Transverse colon (tissue), 4 donors: ENCODE measurements at regions not wholly inside any gene's neighbourhood (a gene's known extent, or its start where the extent isn't known, plus 50 kb on each side); places are given as distances from the start of the nearest gene placed in this dataset.

Source experiments
- DNase-seq: peaks from one replicate; pipeline ENCODE4 v3.0.0-alpha.2; 2019
- H3K27ac ChIP-seq, 4 donors: fragments of 200-600 bp; sonication (generic); 2 replicates each; pipeline ENCODE4 v1.5.1; 2016 to 2018; ENCODE audit warnings: inconsistent platforms in 4 of 4
- H3K27me3 ChIP-seq: fragments of 200-600 bp; sonication (generic); 2 replicates; pipeline ENCODE4 v1.5.1; 2017; ENCODE audit warnings: inconsistent platforms
- H3K36me3 ChIP-seq, 4 donors: fragments of 200-600 bp; sonication (generic); 2 replicates each; pipeline ENCODE4 v1.5.1; 2017 to 2019; ENCODE audit warnings: inconsistent platforms in 4 of 4
- H3K4me1 ChIP-seq, 4 donors: fragments of 200-600 bp; sonication (generic); 2 replicates each; pipeline ENCODE4 v1.5.1; 2017 to 2020; ENCODE audit warnings: inconsistent platforms in 4 of 4
- H3K4me3 ChIP-seq, 4 donors: fragments of 200-600 bp; sonication (generic); 1 replicate in 1 of 4; 2 replicates in 3 of 4; pipeline versions ENCODE4 v1.5.1 to v1.6.1; 2017 to 2019; ENCODE audit warnings: inconsistent platforms in 4 of 4
- H3K9me3 ChIP-seq, 2 donors: fragments of 200-600 bp; sonication (generic); 2 replicates each; pipeline ENCODE4 v1.5.1; 2017 to 2019; ENCODE audit warnings: inconsistent platforms in 2 of 2
- EP300 ChIP-seq: sonication (generic); formaldehyde crosslinking; IDR thresholded peaks from one replicate; pipeline ENCODE4 v1.6.1; 2017; ENCODE audit warnings: antibody characterized with exemption, low read depth
- POLR2A ChIP-seq: fragments of 450-650 bp; IDR thresholded peaks from one replicate; pipeline ENCODE4 v1.6.1; 2016; ENCODE audit warnings: antibody characterized with exemption, mild to moderate bottlenecking, moderate library complexity
- POLR2AphosphoS5 ChIP-seq, 3 donors: sonication (generic); formaldehyde crosslinking; IDR thresholded peaks; one replicate each; pipeline ENCODE4 v1.6.1; 2016; ENCODE audit warnings: antibody characterized with exemption in 3 of 3
- WGBS, 2 donors: methylation state at CpG; one replicate each; pipeline ENCODE4 v1.1.5; 2018; ENCODE audit warnings: low coverage in 1 of 2; 5-methylcytosine and 5-hydroxymethylcytosine counted together
- in situ Hi-C, 4 donors: fragments of 200-750 bp; cut with MboI; loops; one replicate each; pipeline versions ENCODE4 v1.15.0 to v1.15.1; 2017; ENCODE audit warnings: low sequenced_read_pairs in 3 of 4, low pct_ligation_motif_present in 1 of 4, low pct_unique_long_range_greater_than_20kb in 1 of 4
- intact Hi-C: fragments of 100-400 bp; cut with DNase I; formaldehyde crosslinking; loops from one replicate; pipeline ENCODE4 v1.15.1; 2023; ENCODE audit warnings: low total_unique reads
- TF ChIP-seq, protein P1 (sequence below), 5 experiments: fragments of 200-600 bp in 3 of 5; fragments of 450-650 bp in 2 of 5; sonication (generic) in 3 of 5; IDR thresholded peaks; 1 replicate in 2 of 5; 2 replicates in 3 of 5; pipeline ENCODE4 v1.5.1; 2016 to 2017; ENCODE audit warnings: antibody characterized with exemption in 5 of 5, inconsistent platforms in 3 of 5, mild to moderate bottlenecking in 2 of 5, moderate library complexity in 1 of 5

DNA sequence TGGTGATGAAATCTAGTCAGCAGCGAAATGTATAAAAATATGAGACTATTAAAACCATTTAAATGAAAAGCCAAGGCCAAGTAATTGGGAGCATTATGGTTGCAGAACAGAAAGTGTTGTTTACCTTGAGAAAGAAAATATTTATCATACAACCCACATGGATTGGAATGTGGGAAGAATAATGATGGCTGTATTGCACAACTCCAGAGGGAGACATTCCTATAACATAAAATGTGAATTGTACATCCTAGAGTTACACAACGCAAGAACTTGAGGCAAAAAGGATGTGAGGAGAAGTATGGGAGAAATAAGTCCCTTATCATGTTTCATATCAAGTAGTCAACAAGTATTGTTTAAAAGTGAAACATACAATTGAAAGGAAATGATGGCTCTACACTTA is 1014.0 kb upstream of the SEMA6A start:
- no peak for DNase-seq
- Histone ChIP-seq H3K4me1 (no peaks in the 10 kb centered on the region), H3K36me3 (no peaks in the 10 kb centered on the region), H3K4me3 (no peak overlapping the region), H3K27ac (no peak overlapping the region), H3K27me3 (no peaks in the 10 kb centered on the region), H3K9me3 (no peaks in the 10 kb centered on the region)
- WGBS, 2 donors, result 92 to 93% methylated on average over 2 of the region's 2 CpGs
- in situ Hi-C loops (no loop called here), intact Hi-C loops (no loop called here)
- TF ChIP-seq POLR2A (no peak), EP300 (no peak), POLR2AphosphoS5 (IDR thresholded peaks at IDR 0.05) (no peak)
- TF ChIP-seq, protein P1, sequence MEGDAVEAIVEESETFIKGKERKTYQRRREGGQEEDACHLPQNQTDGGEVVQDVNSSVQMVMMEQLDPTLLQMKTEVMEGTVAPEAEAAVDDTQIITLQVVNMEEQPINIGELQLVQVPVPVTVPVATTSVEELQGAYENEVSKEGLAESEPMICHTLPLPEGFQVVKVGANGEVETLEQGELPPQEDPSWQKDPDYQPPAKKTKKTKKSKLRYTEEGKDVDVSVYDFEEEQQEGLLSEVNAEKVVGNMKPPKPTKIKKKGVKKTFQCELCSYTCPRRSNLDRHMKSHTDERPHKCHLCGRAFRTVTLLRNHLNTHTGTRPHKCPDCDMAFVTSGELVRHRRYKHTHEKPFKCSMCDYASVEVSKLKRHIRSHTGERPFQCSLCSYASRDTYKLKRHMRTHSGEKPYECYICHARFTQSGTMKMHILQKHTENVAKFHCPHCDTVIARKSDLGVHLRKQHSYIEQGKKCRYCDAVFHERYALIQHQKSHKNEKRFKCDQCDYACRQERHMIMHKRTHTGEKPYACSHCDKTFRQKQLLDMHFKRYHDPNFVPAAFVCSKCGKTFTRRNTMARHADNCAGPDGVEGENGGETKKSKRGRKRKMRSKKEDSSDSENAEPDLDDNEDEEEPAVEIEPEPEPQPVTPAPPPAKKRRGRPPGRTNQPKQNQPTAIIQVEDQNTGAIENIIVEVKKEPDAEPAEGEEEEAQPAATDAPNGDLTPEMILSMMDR (IDR thresholded peaks at IDR 0.05), result no peak

DNA sequence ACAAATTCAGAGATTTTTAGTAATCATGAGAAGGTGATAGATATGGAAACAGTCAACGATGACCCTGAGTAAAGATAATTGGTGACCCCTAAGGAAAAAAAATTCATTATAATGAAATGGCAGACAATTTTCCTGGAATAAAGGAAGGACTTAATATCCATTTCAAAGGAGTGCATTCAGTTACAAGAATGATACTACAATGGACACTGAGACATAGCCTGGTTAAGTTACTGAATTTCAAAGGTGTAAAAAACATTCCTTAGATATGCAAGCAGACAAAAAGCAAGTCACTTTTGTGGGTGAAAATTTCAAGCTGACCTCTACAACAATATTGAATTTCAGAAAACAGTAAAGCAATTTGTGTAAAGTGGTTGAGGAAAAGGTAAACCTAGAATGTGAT is 1012.5 kb upstream of the SEMA6A start:
- 88% methylated on average over 1 of the region's 1 CpG for WGBS, 2 donors
- Histone ChIP-seq H3K27ac (no peak overlapping the region), H3K36me3 (no peaks in the 10 kb centered on the region), H3K27me3 (no peaks in the 10 kb centered on the region), H3K4me1 (no peaks in the 10 kb centered on the region), H3K9me3 (no peaks in the 10 kb centered on the region), H3K4me3 (no peak overlapping the region)
- TF ChIP-seq POLR2AphosphoS5 (IDR thresholded peaks at IDR 0.05) (no peak), POLR2A (no peak), EP300 (no peak)
- TF ChIP-seq, protein P1 (IDR thresholded peaks at IDR 0.05), result no peak
- in situ Hi-C loops (no loop called here), intact Hi-C loops (no loop called here)
- DNase-seq, result no peak

DNA sequence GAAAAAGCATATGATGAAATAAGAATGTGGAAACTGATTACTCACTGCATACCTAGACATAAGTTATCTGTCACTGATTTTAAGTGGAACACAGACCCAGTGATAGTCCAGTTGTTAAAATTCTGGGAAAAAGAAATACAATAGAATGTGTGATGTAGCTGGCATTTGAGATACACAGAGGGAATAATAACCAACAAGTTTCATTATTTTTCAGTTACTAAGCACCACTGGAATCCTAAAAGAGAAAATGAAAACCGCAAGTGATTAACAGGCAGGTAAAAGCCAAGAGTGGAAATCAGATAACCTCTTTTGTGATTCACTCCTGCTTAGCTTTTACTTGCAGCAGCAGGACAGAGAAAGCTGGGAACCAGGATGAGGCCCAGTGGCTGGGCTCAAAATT is 994.0 kb upstream of the SEMA6A start:
- Histone ChIP-seq H3K4me1 (no peaks in the 10 kb centered on the region), H3K4me3 (no peak overlapping the region), H3K9me3 (no peaks in the 10 kb centered on the region), H3K36me3 (no peaks in the 10 kb centered on the region), H3K27me3 (no peaks in the 10 kb centered on the region), H3K27ac (no peak overlapping the region)
- TF ChIP-seq EP300 (no peak), POLR2AphosphoS5 (IDR thresholded peaks at IDR 0.05) (no peak), POLR2A (no peak)
- TF ChIP-seq, protein P1 (IDR thresholded peaks at IDR 0.05), result no peak
- DNase-seq, result no peak
- in situ Hi-C loops, result no loop called here
- WGBS, 2 donors, result 91% methylated on average over 1 of the region's 1 CpG
- intact Hi-C loops, result no loop called here

DNA sequence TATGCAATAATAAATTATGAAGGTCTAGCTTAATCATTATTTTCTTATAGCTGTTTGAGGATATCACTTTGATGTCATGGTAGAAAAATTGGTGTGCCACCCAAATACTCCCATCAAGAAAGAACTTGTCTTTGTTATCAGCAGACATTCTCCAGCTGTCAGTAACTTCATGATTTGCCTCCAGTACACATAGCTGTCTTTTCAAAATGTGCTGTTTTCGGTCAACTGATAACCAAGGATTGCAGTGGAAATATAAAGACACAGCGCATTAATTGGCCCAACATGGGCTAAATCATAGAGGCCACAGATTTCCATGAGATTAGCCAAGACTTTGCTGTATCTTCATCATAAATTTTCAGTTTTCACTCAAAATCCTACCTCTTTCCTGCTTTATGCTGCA is 993.5 kb upstream of the SEMA6A start:
- Histone ChIP-seq H3K27me3 (no peaks in the 10 kb centered on the region), H3K27ac (no peak overlapping the region), H3K36me3 (no peaks in the 10 kb centered on the region), H3K4me3 (no peak overlapping the region), H3K4me1 (no peaks in the 10 kb centered on the region), H3K9me3 (no peaks in the 10 kb centered on the region)
- no peak for DNase-seq
- in situ Hi-C loops (no loop called here), intact Hi-C loops (no loop called here)
- no peak for TF ChIP-seq POLR2AphosphoS5 (IDR thresholded peaks at IDR 0.05)
- TF ChIP-seq, protein P1 (IDR thresholded peaks at IDR 0.05), result no peak
- no peak for TF ChIP-seq POLR2A
- no peak for TF ChIP-seq EP300
- WGBS, 2 donors, result 87% methylated on average over 2 of the region's 2 CpGs
